Fibroblast of skin of right biceps (primary cell): ENCODE measurements at regions not wholly inside any gene's neighbourhood (a gene's known extent, or its start where the extent isn't known, plus 50 kb on each side); places are given as distances from the start of the nearest gene placed in this dataset.

Source experiments
- DNase-seq: peaks from one replicate; pipeline ENCODE4 v3.0.0-alpha.2; 2013

DNA sequence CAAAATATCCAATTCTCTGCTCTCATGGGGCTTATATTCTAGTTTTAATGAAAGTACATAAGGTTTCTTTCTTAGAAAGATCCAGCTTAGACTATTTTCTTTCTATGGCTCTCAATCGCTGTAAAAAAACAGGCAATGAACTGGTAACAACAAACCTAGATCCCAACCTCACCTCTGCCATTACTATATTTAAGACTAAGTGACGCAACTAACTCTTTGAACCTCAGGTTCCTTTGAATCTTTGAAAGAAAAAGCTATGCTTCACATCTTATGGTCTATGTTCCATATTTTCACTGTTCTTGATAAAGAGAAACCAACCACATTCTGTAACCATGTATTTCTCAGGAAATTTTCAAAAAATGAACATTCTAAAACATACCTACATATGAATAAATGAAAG is 88.5 kb downstream of the ELAPOR2 start:
- no peak for DNase-seq

DNA sequence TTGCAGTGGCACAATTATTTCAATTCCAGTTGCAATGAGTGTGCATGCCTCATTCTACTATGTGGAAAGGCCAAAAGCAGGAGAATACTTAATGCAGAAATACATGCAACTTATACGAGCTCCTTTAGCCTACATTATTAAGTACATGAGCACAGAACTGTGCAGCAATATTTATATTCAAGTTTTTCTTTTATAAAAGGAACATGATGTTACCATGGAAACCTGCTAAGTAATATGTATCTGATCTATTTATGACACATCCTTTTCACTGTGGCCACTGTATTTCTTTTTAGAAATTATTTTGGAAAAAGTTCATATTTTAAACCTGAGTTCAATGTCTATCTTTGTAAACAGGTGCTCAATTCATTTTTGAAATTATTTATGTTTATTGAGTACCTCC is 88.9 kb downstream of the ELAPOR2 start:
- no peak for DNase-seq

- no peak for DNase-seq
Observed at GRCh38 chr7:86969865-86970264, 89.6 kb downstream of the ELAPOR2 start.

DNA sequence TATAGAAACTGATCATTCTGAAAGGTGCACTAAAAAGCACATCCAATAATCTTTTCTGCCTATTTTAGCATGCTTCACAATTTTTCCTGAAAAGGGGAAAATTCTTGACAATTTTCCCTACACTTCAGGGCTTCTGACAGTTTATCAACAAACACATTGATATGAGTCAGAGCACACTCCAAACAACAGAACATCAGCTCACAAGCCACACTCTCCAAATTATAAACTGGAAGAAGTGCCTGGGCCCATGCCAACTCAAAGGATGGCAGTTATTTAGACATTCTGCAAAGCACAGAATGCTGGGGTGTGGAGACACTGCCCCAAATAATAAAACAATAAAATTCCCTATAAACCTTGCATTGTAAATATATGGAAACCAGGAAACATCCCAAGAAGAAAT is 90.8 kb downstream of the ELAPOR2 start:
- no peak for DNase-seq

DNA sequence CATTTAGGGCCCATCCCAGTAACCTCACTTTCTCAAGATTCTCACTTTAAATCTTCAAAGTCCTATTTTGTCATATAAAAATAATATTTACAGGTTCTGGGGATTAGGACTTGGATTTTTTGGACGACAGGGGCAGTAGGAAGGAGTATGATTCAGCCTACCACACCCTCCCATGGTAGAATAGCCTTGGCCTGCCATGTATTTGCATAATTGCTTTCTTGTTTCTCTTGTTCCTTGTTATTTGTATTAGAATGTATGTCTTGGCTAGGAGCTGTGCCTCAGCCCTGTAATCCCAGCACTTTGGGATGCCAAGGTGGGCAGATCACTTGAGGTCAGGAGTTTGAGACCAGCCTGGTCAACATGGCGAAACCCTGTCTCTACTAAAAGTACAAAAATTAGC is 92.5 kb downstream of the ELAPOR2 start:
- no peak for DNase-seq

DNA sequence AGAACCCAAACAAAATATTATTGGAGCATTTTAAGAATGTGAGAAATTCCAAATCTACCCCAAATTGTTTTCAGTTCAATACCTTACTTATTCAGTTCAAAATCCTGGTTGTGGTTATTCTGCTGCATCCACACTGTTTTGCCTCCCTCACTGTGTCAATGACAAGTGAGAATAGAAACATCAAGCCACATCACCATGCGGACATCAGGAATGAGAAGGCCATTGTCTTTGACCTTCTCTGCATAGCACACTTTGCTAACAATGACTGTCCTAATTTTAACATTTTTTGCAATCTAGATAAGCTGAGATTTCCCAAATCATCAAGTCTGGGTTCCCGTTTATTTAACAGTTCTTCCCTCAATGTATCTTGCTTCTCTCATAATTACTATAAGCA is 93.7 kb downstream of the ELAPOR2 start:
- no peak for DNase-seq

GRCh38 chr7:86964973-86965726 is 94.3 kb downstream of the ELAPOR2 start:
- DNase-seq, result no peak

DNA sequence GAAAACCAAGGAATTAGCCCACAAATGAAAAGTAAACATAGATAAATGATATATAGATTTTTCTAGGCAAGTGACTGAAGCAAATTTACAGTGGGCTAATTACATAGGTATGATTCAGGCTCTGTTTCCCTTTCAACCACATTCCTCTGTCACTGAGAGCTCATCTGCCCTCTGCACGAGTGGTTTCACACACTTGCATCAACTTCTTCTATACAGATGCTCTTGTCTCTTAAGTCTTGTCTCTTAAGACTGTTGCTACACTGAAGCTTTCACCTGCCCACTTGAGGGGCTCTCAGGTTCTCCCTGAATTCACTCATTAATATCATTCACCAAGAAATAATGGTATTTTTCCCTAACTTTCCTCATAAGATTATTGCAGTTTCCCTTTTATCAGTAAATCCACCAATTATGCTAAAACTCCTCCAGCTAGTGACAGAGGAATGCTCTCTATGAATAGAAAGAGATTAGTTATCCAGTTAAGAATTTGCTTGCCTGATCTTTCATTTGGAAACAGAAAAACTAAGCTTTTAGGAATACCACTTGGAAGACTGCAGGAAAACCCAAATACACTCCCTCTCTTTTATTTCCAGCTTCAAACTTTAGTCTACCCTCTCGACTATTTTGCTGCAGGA is 95.7 kb downstream of the ELAPOR2 start:
- peak; percentile 65 for DNase-seq

- no peak for DNase-seq
Observed at GRCh38 chr7:86962623-86963022, 96.8 kb downstream of the ELAPOR2 start.

DNA sequence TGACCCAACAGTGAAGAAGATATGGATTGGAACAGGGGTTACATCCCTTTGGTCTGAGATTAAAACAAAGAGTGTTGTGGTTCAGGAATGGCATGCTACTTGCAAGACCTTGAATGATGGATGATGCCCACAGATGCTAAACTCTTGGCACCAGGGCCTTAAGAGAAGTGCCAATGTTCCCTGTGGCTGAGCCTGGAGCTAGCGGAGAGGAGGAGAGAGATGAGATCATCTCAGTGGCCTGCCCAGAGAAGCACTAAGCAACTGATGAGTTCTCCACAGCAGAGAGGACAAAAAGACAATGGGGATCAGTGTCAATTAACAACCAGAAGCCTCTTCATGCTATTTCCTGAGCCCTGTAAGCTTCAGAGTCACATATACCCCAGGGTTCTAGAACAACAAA is 97.8 kb downstream of the ELAPOR2 start:
- no peak for DNase-seq

GRCh38 chr7:86958380-86958779 is 101.1 kb downstream of the ELAPOR2 start:
- no peak for DNase-seq

GRCh38 chr7:86956567-86956966 is 102.9 kb downstream of the ELAPOR2 start:
- no peak for DNase-seq

DNA sequence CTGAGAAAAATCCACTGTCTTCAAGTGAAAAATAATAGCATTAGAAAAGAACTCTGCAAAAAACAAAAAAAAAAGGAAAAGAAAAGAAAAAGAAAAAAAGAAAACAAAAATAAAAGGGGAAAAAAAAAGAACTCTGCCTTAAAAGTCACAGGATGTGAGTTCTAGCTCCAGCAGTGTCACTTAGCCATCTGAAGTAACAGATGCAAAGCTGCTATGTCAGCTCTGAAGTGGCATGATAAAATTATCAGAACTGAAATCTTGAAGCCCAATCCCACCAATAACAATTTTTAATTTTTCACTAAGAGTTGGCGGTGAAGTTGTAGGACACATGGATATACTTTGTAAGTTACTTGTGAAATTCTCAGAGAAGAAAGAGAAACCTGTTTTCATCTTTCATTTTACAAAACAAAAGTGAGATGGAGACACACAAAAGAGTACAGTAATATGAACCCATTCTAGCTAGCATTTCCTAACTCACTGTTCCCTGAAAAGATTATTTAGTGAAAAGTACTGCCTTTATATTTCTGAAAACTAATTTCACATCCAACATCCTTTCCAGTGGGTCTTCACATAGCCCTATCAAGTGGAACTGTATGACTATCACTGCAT is 103.5 kb downstream of the ELAPOR2 start:
- no peak for DNase-seq

DNA sequence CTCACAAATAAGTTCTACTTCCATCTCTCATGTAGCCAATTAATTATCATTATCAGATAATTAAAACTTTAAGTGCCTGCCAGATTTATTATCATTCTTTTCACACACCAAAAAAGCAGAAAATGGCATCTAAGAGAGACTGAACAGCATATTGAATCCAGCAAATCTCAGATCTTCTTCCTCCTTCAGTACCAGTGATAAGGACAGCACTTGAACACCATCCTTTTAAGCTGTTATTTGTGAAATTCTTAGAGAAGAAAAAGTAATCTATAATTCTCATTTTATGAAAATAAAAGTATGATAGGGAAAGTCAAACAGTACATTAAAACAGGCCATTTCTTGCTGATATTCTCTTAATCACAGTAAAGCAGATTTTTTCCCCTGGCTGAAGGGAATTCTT is 104.5 kb downstream of the ELAPOR2 start:
- no peak for DNase-seq

DNA sequence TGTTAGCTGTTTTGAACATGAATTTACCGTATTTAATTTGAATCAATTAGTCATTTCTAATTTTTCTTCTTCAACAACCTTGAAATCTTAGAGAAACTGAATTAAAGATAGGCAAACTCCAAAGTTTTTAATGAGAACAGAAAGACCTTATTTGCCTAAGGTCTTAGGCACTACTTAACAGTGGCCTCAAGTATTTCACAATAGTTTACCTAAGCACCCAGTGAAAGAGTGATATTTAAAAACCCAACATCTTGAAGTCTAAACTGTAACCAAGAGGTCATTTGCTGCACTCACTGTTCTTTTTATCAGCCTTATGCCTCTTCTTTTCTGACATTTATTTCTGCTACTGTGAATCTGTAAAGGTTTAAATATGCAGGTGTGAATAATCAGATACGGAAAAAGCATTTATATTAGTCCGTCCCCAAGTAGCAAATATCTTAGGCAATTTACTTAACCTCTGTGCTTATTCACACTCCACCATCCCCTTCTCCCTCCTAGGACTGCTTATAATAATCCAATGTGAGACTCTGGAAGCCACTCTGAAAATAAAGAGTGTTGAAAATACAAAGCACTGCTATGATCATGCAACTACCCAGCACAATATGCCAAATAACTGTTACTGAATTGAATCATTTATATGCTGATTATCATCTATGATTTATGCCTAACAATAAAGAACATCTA is 105.7 kb downstream of the ELAPOR2 start:
- DNase-seq, result no peak

- DNase-seq, result no peak
Observed at GRCh38 chr7:86953219-86953618, 106.2 kb downstream of the ELAPOR2 start.

DNA sequence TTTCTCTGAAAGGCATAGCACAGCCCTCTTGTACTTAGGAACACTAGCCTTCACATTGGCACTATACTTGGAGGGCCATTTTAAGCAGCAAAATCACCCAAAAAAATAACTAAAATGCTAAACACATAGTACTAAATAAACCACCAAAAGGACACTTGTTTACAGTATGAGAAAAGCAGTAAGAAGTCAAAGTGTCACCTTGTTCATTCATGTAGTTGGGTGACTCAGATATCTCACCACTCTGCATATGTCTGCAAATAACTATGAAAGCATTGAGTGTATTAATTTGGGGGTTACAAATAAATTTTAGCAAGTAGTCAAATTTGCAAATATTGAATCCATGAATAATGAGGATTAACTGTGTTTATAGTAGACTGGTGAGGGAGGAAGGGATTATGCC is 107.6 kb downstream of the ELAPOR2 start:
- DNase-seq, result no peak

- no peak for DNase-seq
Observed at GRCh38 chr7:86950944-86951343, 108.5 kb downstream of the ELAPOR2 start.

DNA sequence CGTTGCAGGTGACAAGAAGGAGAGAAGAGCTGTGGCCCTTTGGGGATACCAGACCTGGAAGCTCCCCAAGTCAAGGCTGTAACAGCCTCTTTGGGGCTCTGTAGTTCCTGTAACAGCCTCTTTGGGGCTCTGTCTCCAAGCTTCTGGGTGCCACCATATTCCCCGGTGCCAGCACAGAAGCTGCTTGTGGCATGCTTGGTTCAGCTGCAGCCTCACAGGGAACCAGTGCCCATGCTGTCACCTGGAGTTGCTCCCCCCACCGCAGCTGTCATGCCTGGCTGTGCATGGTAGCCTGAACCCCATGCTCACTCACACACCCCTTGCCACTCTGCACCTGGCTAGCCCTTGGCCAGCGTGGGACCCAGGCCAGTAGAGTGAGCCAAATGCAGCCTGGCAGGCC is 109.1 kb downstream of the ELAPOR2 start:
- DNase-seq, result no peak

GRCh38 chr7:86949779-86950260 is 109.6 kb downstream of the ELAPOR2 start:
- DNase-seq, result no peak

- DNase-seq, result no peak
Observed at GRCh38 chr7:86949052-86949778, 110.2 kb downstream of the ELAPOR2 start.

DNA sequence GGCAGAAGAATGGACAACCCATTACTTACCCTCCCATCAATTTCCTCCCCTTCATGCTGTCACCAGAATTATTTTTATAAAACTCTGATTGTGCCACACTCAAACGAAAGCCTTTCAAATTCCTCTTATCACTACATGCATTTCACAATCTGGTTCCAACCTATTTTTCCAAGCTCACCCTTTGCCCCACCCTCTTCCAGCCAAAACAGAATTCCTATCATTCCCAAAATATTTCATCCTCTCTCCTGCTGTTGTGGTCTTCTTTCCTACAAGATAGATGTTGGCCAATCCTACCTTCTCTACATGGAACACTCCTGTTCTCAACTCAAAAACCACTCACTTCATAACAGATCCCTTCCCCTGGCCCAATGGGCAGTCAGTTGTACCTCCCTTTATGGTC is 111.5 kb downstream of the ELAPOR2 start:
- DNase-seq, result peak; percentile 45

GRCh38 chr7:86943447-86943846 is 116.0 kb downstream of the ELAPOR2 start:
- no peak for DNase-seq
